MM.1S (cell line): ENCODE measurements at regions not wholly inside any gene's neighbourhood (a gene's known extent, or its start where the extent isn't known, plus 50 kb on each side); places are given as distances from the start of the nearest gene placed in this dataset.

ENCODE experiments used
- DNase-seq: peaks from one replicate; pipeline ENCODE4 v3.0.0-alpha.2; 2015
- H2AFZ ChIP-seq: fragments of 300-600 bp; sonication (generic); 2 replicates; pipeline ENCODE4 v1.6.0; 2016; ENCODE audit warnings: antibody characterized with exemption, low read length
- H3F3A ChIP-seq: fragments of 300-600 bp; sonication (generic); 2 replicates; pipeline ENCODE4 v1.6.1; 2016; ENCODE audit warnings: mild to moderate bottlenecking, antibody characterized with exemption, low read length, moderate library complexity, mixed read lengths; ENCODE audit not compliant: insufficient read depth
- H3K27ac ChIP-seq: fragments of 300-600 bp; sonication (generic); 2 replicates; pipeline ENCODE4 v1.5.1; 2016; ENCODE audit warnings: mild to moderate bottlenecking, low read length
- H3K27me3 ChIP-seq: fragments of 300-600 bp; sonication (generic); replicated peaks from 2 replicates; pipeline ENCODE4 v1.6.0; 2016; ENCODE audit warnings: low read length; ENCODE audit not compliant: insufficient read depth
- H3K36me3 ChIP-seq: fragments of 300-600 bp; sonication (generic); replicated peaks from 2 replicates; pipeline ENCODE4 v1.6.1; 2016; ENCODE audit warnings: mild to moderate bottlenecking, low read length, mixed read lengths; ENCODE audit not compliant: insufficient read depth
- H3K4me1 ChIP-seq: fragments of 300-600 bp; sonication (generic); 2 replicates; pipeline ENCODE4 v1.6.1; 2016; ENCODE audit warnings: low read length, mixed read lengths
- H3K4me2 ChIP-seq: fragments of 300-600 bp; sonication (generic); 2 replicates; pipeline ENCODE4 v1.6.0; 2016; ENCODE audit warnings: low read depth, low read length
- H3K4me3 ChIP-seq: fragments of 300-600 bp; sonication (generic); 2 replicates; pipeline ENCODE4 v1.5.1; 2016; ENCODE audit warnings: low read length, mixed read lengths
- H3K79me2 ChIP-seq: fragments of 300-600 bp; sonication (generic); 2 replicates; pipeline ENCODE4 v1.6.1; 2016; ENCODE audit warnings: mixed run types, low read length, mixed read lengths
- H3K9ac ChIP-seq: fragments of 300-600 bp; sonication (generic); 2 replicates; pipeline ENCODE4 v1.6.1; 2016; ENCODE audit warnings: low read length, mixed read lengths
- H3K9me2 ChIP-seq: fragments of 300-600 bp; sonication (generic); replicated peaks from 2 replicates; pipeline ENCODE4 v1.6.1; 2016; ENCODE audit warnings: mild to moderate bottlenecking, low read length, mixed read lengths; ENCODE audit not compliant: insufficient read depth
- H3K9me3 ChIP-seq: fragments of 300-600 bp; sonication (generic); replicated peaks from 2 replicates; pipeline ENCODE4 v1.6.1; 2016; ENCODE audit warnings: mild to moderate bottlenecking, low read length, mixed read lengths; ENCODE audit not compliant: insufficient read depth
- H4K20me1 ChIP-seq: fragments of 300-600 bp; sonication (generic); 2 replicates; pipeline ENCODE4 v1.6.1; 2016; ENCODE audit warnings: mild to moderate bottlenecking, low read length, moderate library complexity, mixed read lengths; ENCODE audit not compliant: insufficient read depth
- CTCF ChIP-seq: fragments of 300-600 bp; sonication (generic); IDR thresholded peaks from 2 replicates; pipeline ENCODE4 v1.5.1; 2016; ENCODE audit warnings: antibody characterized with exemption, low read length, mixed read lengths
- EZH2 ChIP-seq: fragments of 300-600 bp; sonication (generic); optimal IDR thresholded peaks from 2 replicates; pipeline ENCODE3; 2017; ENCODE audit warnings: low read depth, mild to moderate bottlenecking, antibody characterized with exemption, low read length, mixed read lengths
- EZH2phosphoT487 ChIP-seq: fragments of 300-600 bp; sonication (generic); IDR thresholded peaks from 2 replicates; pipeline ENCODE4 v1.6.1; 2018; ENCODE audit warnings: antibody characterized with exemption, low read length

- H4K20me1 ChIP-seq: no peaks in the 10 kb centered on the region
- no peaks in the 10 kb centered on the region for H3F3A ChIP-seq
- no peaks in the 10 kb centered on the region for H3K9me3 ChIP-seq
- no peaks in the 10 kb centered on the region for H3K4me1 ChIP-seq
- no peak overlapping the region for H3K27ac ChIP-seq
- H3K79me2 ChIP-seq: no peaks in the 10 kb centered on the region
- H2AFZ ChIP-seq: no peak overlapping the region
- no peak overlapping the region for H3K4me2 ChIP-seq
- H3K36me3 ChIP-seq: no peaks in the 10 kb centered on the region
- no peak overlapping the region for H3K9ac ChIP-seq
- no peak for DNase-seq
- no peak overlapping the region for H3K4me3 ChIP-seq
- TF ChIP-seq EZH2 (no peak), CTCF (no peak), EZH2phosphoT487 (no peak)
- H3K9me2 ChIP-seq: no peaks in the 10 kb centered on the region
- no peaks in the 10 kb centered on the region for H3K27me3 ChIP-seq
These were observed 536.8 kb downstream of the MED13L start for GRCh38 chr12:115740586-115741155.

GRCh38 chr12:115737895-115738294 is 539.6 kb downstream of the MED13L start:
- no peaks in the 10 kb centered on the region for H3K4me1 ChIP-seq
- no peaks in the 10 kb centered on the region for H3F3A ChIP-seq
- H2AFZ ChIP-seq: no peak overlapping the region
- H3K27me3 ChIP-seq: no peaks in the 10 kb centered on the region
- no peak overlapping the region for H3K4me2 ChIP-seq
- no peaks in the 10 kb centered on the region for H3K36me3 ChIP-seq
- no peak for TF ChIP-seq CTCF
- TF ChIP-seq EZH2: no peak
- TF ChIP-seq EZH2phosphoT487: no peak
- no peak overlapping the region for H3K4me3 ChIP-seq
- H3K9me2 ChIP-seq: no peaks in the 10 kb centered on the region
- no peaks in the 10 kb centered on the region for H3K9me3 ChIP-seq
- H3K79me2 ChIP-seq: no peaks in the 10 kb centered on the region
- no peak for DNase-seq
- H3K9ac ChIP-seq: no peak overlapping the region
- H4K20me1 ChIP-seq: no peaks in the 10 kb centered on the region
- H3K27ac ChIP-seq: no peak overlapping the region

DNA sequence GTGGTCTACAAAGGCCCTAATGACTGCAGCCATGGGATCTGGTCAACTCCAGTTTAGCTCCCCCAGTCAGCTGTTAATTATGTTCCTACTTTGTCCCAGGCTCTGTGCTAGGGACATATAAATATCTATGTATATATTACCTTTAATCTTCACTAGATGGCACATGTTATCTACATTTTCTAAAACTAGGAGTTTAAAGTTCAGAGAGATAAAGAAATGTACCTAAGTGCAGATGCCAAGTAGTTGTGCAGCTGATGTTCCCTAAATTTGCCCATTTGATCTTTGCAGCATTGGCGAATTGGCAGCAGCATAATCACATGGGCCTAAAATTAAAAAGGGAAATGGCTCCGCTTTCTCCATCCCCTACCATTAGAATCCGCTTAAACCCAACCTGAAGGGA is 541.1 kb downstream of the MED13L start:
- no peak for TF ChIP-seq EZH2
- TF ChIP-seq EZH2phosphoT487: no peak
- no peak for TF ChIP-seq CTCF
- H3K4me1 ChIP-seq: no peaks in the 10 kb centered on the region
- no peaks in the 10 kb centered on the region for H3K79me2 ChIP-seq
- H3K27ac ChIP-seq: no peak overlapping the region
- H3K9ac ChIP-seq: no peak overlapping the region
- H3K9me2 ChIP-seq: no peaks in the 10 kb centered on the region
- no peaks in the 10 kb centered on the region for H3K27me3 ChIP-seq
- H3K9me3 ChIP-seq: no peaks in the 10 kb centered on the region
- no peak overlapping the region for H3K4me3 ChIP-seq
- no peak overlapping the region for H2AFZ ChIP-seq
- no peak overlapping the region for H3K4me2 ChIP-seq
- no peaks in the 10 kb centered on the region for H3F3A ChIP-seq
- DNase-seq: no peak
- H4K20me1 ChIP-seq: no peaks in the 10 kb centered on the region
- H3K36me3 ChIP-seq: no peaks in the 10 kb centered on the region
